ENCODE measurements at regions not wholly inside any gene's neighbourhood (a gene's known extent, or its start where the extent isn't known, plus 50 kb on each side); places are given as distances from the start of the nearest gene placed in this dataset.
"Not testable (repeated sequence)": the region's sequence is repeated elsewhere in the genome, so short reads cannot be mapped to it uniquely, and the experiment has no call there.

GRCh38 chr1:121452484-121452883, 267.7 kb downstream of the SRGAP2C start:
- H3K4me1 ChIP-seq, result no peaks in the 10 kb centered on the region
- no peak for DNase-seq (ENCODE audit: low spot score in 2 of 2)
- intact Hi-C loops (cut with DNase I), result no loop called here
- no peak overlapping the region for H3K4me3 ChIP-seq
- no peak for TF ChIP-seq CTCF (IDR thresholded peaks at IDR 0.05)
- H3K27me3 ChIP-seq, result no peaks in the 10 kb centered on the region
- no peaks in the 10 kb centered on the region for H3K9me3 ChIP-seq
- no peaks in the 10 kb centered on the region for H3K36me3 ChIP-seq
- no peak overlapping the region for H3K27ac ChIP-seq

- no peaks in the 10 kb centered on the region for H3K36me3 ChIP-seq
- no peak for TF ChIP-seq CTCF (IDR thresholded peaks at IDR 0.05)
- no peaks in the 10 kb centered on the region for H3K9me3 ChIP-seq
- intact Hi-C loops (cut with DNase I), result no loop called here
- no peak overlapping the region for H3K4me3 ChIP-seq
- H3K4me1 ChIP-seq, result no peaks in the 10 kb centered on the region
- no peak overlapping the region for H3K27ac ChIP-seq
- DNase-seq (ENCODE audit: low spot score in 2 of 2), result no peak
- H3K27me3 ChIP-seq, result no peaks in the 10 kb centered on the region
These were observed 273.7 kb downstream of the SRGAP2C start for GRCh38 chr1:121458291-121459048.

GRCh38 chr1:121459235-121459634, 274.5 kb downstream of the SRGAP2C start:
- intact Hi-C loops (cut with DNase I), result no loop called here

GRCh38 chr1:121469395-121469794, 284.6 kb downstream of the SRGAP2C start:
- H3K27ac ChIP-seq; H3K4me3 ChIP-seq; H3K27me3 ChIP-seq; DNase-seq (ENCODE audit: low spot score in 2 of 2); H3K9me3 ChIP-seq; H3K36me3 ChIP-seq; intact Hi-C loops (cut with DNase I); H3K4me1 ChIP-seq: not testable (repeated sequence)

More at GRCh38 chr1:121459235-121459634, 274.5 kb downstream of the SRGAP2C start:
- Histone ChIP-seq H3K27me3 (no peaks in the 10 kb centered on the region), H3K4me1 (no peaks in the 10 kb centered on the region), H3K4me3 (no peak overlapping the region), H3K36me3 (no peaks in the 10 kb centered on the region), H3K27ac (no peak overlapping the region), H3K9me3 (no peaks in the 10 kb centered on the region)
- no peak for TF ChIP-seq CTCF (IDR thresholded peaks at IDR 0.05)
- DNase-seq (ENCODE audit: low spot score in 2 of 2), result no peak

- DNase-seq (ENCODE audit: low spot score in 2 of 2); H3K4me3 ChIP-seq; H3K4me1 ChIP-seq; H3K36me3 ChIP-seq; H3K9me3 ChIP-seq; H3K27ac ChIP-seq; intact Hi-C loops (cut with DNase I); H3K27me3 ChIP-seq: not testable (repeated sequence)
These were observed 285.6 kb downstream of the SRGAP2C start for GRCh38 chr1:121470401-121470800.

GRCh38 chr1:121471523-121471922, 286.7 kb downstream of the SRGAP2C start:
- Histone ChIP-seq H3K27ac (no peak overlapping the region), H3K36me3 (no peaks in the 10 kb centered on the region), H3K27me3 (no peaks in the 10 kb centered on the region), H3K4me3 (no peak overlapping the region), H3K4me1 (no peaks in the 10 kb centered on the region), H3K9me3 (no peaks in the 10 kb centered on the region)
- DNase-seq (ENCODE audit: low spot score in 2 of 2), result no peak
- TF ChIP-seq CTCF (IDR thresholded peaks at IDR 0.05), result no peak
- intact Hi-C loops (cut with DNase I), result no loop called here

- H3K27ac ChIP-seq, result no peak overlapping the region
- intact Hi-C loops (cut with DNase I), result no loop called here
- TF ChIP-seq CTCF (IDR thresholded peaks at IDR 0.05), result no peak
These were observed 287.2 kb downstream of the SRGAP2C start for GRCh38 chr1:121472017-121472416.

More at GRCh38 chr1:121472017-121472416, 287.2 kb downstream of the SRGAP2C start:
- Histone ChIP-seq H3K36me3 (no peaks in the 10 kb centered on the region), H3K27me3 (no peaks in the 10 kb centered on the region), H3K9me3 (no peaks in the 10 kb centered on the region), H3K4me1 (no peaks in the 10 kb centered on the region), H3K4me3 (no peak overlapping the region)
- no peak for DNase-seq (ENCODE audit: low spot score in 2 of 2)
